GM12874 (cell line): ENCODE measurements at regions not wholly inside any gene's neighbourhood (a gene's known extent, or its start where the extent isn't known, plus 50 kb on each side); places are given as distances from the start of the nearest gene placed in this dataset.

Source experiments
- CTCF ChIP-seq: IDR thresholded peaks from 2 replicates; pipeline ENCODE4 v1.5.1; 2011; ENCODE audit warnings: low read depth, mild to moderate bottlenecking, control low read depth, low read length, moderate library complexity; ENCODE audit not compliant: insufficient read depth

- TF ChIP-seq CTCF: no peak
These were observed 346.1 kb downstream of the RASEF start for GRCh38 chr9:82716821-82717220.

- TF ChIP-seq CTCF: no peak
These were observed 342.4 kb downstream of the RASEF start for GRCh38 chr9:82720515-82720914.

GRCh38 chr9:82721593-82721992 is 341.3 kb downstream of the RASEF start:
- TF ChIP-seq CTCF: no peak

- no peak for TF ChIP-seq CTCF
These were observed 340.9 kb downstream of the RASEF start for GRCh38 chr9:82722051-82722450.

GRCh38 chr9:82722561-82722960 is 340.4 kb downstream of the RASEF start:
- TF ChIP-seq CTCF: no peak

GRCh38 chr9:82726424-82727276 is 336.3 kb downstream of the RASEF start:
- TF ChIP-seq CTCF: no peak

- TF ChIP-seq CTCF: no peak
These were observed 333.8 kb downstream of the RASEF start for GRCh38 chr9:82729141-82729540.
